ENCODE measurements at regions not wholly inside any gene's neighbourhood (a gene's known extent, or its start where the extent isn't known, plus 50 kb on each side); places are given as distances from the start of the nearest gene placed in this dataset.
"Not testable (repeated sequence)": the region's sequence is repeated elsewhere in the genome, so short reads cannot be mapped to it uniquely, and the experiment has no call there.

- no peaks in the 10 kb centered on the region for H3K4me1 Mint-ChIP-seq
- H3K27ac Mint-ChIP-seq = no peak overlapping the region
- no peak for ATAC-seq
- no peak overlapping the region for H3K4me3 Mint-ChIP-seq
- ChIA-PET POLR2A (no interaction called here), CTCF (no interaction called here)
- intact Hi-C loops (cut with DNase I, micrococcal nuclease) = no loop called here
- H3K9me3 Mint-ChIP-seq (ENCODE audit: low read depth) = no peaks in the 10 kb centered on the region
- H3K36me3 Mint-ChIP-seq (ENCODE audit: low read depth) = no peaks in the 10 kb centered on the region
- peaks cover 7% of the 10 kb centered on the region for H3K27me3 Mint-ChIP-seq
- DNase-seq = no peak
Measured at GRCh38 chr7:113030489-113030888, 56.1 kb downstream of the GPR85 start.

- no peaks in the 10 kb centered on the region for H3K4me1 Mint-ChIP-seq
- H3K27ac Mint-ChIP-seq = no peak overlapping the region
- ATAC-seq (no peak), DNase-seq (no peak)
- H3K36me3 Mint-ChIP-seq (ENCODE audit: low read depth) = no peaks in the 10 kb centered on the region
- peaks cover 2% of the 10 kb centered on the region for H3K9me3 Mint-ChIP-seq (ENCODE audit: low read depth)
- no peak overlapping the region for H3K4me3 Mint-ChIP-seq
- ChIA-PET POLR2A (no interaction called here), CTCF (no interaction called here)
- peaks cover 11% of the 10 kb centered on the region for H3K27me3 Mint-ChIP-seq
- intact Hi-C loops (cut with DNase I, micrococcal nuclease) = no loop called here
Measured at GRCh38 chr7:113026941-113027340, 59.7 kb downstream of the GPR85 start.

- H3K4me1 Mint-ChIP-seq; POLR2A ChIA-PET; H3K4me3 Mint-ChIP-seq; ATAC-seq; H3K27ac Mint-ChIP-seq; DNase-seq; H3K9me3 Mint-ChIP-seq (ENCODE audit: low read depth); H3K36me3 Mint-ChIP-seq (ENCODE audit: low read depth); H3K27me3 Mint-ChIP-seq: not testable (repeated sequence)
- CTCF ChIA-PET = interaction anchor here (0.6 kb wide), 1 partner anchor 11 kb away, joined by 3 read pairs; no protein-coding TSS in a partner anchor
- intact Hi-C loops (cut with DNase I, micrococcal nuclease) = loop anchor here in 1 of 2 experiments (5.0 kb wide), 2 partner anchors 270 to 405 kb away; no protein-coding TSS in a partner anchor
Measured at GRCh38 chr7:113017144-113017857, 69.3 kb downstream of the GPR85 start.

GRCh38 chr7:113015034-113015645, 71.5 kb downstream of the GPR85 start:
- ATAC-seq (no peak), DNase-seq (no peak)
- ChIA-PET CTCF (no interaction called here), POLR2A (no interaction called here)
- no peaks in the 10 kb centered on the region for H3K27me3 Mint-ChIP-seq
- peaks cover 6% of the 10 kb centered on the region for H3K9me3 Mint-ChIP-seq (ENCODE audit: low read depth)
- intact Hi-C loops (cut with DNase I, micrococcal nuclease) = loop anchor here in 1 of 2 experiments (5.0 kb wide), 2 partner anchors 272 to 407 kb away; no protein-coding TSS in a partner anchor
- H3K4me3 Mint-ChIP-seq = no peak overlapping the region
- H3K27ac Mint-ChIP-seq = no peak overlapping the region
- H3K4me1 Mint-ChIP-seq = no peaks in the 10 kb centered on the region
- no peaks in the 10 kb centered on the region for H3K36me3 Mint-ChIP-seq (ENCODE audit: low read depth)

GRCh38 chr7:113013761-113014449, 72.7 kb downstream of the GPR85 start:
- CTCF ChIA-PET = interaction anchor here (1.0 kb wide), 1 partner anchor 13 kb away, joined by 3 read pairs; no protein-coding TSS in a partner anchor
- no peaks in the 10 kb centered on the region for H3K36me3 Mint-ChIP-seq (ENCODE audit: low read depth)
- ATAC-seq (no peak), DNase-seq (no peak)
- peaks cover 5% of the 10 kb centered on the region for H3K27me3 Mint-ChIP-seq
- no peak overlapping the region for H3K27ac Mint-ChIP-seq
- POLR2A ChIA-PET = no interaction called here
- intact Hi-C loops (cut with DNase I, micrococcal nuclease) = no loop called here
- H3K9me3 Mint-ChIP-seq (ENCODE audit: low read depth) = peaks cover 6% of the 10 kb centered on the region
- no peaks in the 10 kb centered on the region for H3K4me1 Mint-ChIP-seq
- H3K4me3 Mint-ChIP-seq = no peak overlapping the region

- intact Hi-C loops (cut with DNase I, micrococcal nuclease); H3K27me3 Mint-ChIP-seq; H3K27ac Mint-ChIP-seq; H3K4me3 Mint-ChIP-seq; H3K4me1 Mint-ChIP-seq; H3K9me3 Mint-ChIP-seq (ENCODE audit: low read depth); ATAC-seq; POLR2A ChIA-PET; DNase-seq; H3K36me3 Mint-ChIP-seq (ENCODE audit: low read depth): not testable (repeated sequence)
- CTCF ChIA-PET = interaction anchor here (1.0 to 1.1 kb wide), 2 partner anchors 12 to 50 kb away, joined by 3 read pairs; no protein-coding TSS in a partner anchor
Measured at GRCh38 chr7:113012862-113013261, 73.8 kb downstream of the GPR85 start.

GRCh38 chr7:113010377-113010776, 76.2 kb downstream of the GPR85 start:
- DNase-seq = no peak
- Mint-ChIP-seq H3K9me3 (ENCODE audit: low read depth) (peaks cover 6% of the 10 kb centered on the region), H3K27ac (no peak overlapping the region), H3K27me3 (peaks cover 8% of the 10 kb centered on the region), H3K4me3 (no peak overlapping the region), H3K4me1 (no peaks in the 10 kb centered on the region), H3K36me3 (ENCODE audit: low read depth) (no peaks in the 10 kb centered on the region)
- ChIA-PET CTCF (no interaction called here), POLR2A (no interaction called here)
- intact Hi-C loops (cut with DNase I, micrococcal nuclease) = no loop called here
- ATAC-seq = no peak

GRCh38 chr7:113008755-113009154, 77.9 kb downstream of the GPR85 start:
- ATAC-seq = no peak

GRCh38 chr7:113004726-113005454, 81.7 kb downstream of the GPR85 start:
- no peak overlapping the region for H3K4me3 Mint-ChIP-seq
- ChIA-PET CTCF (no interaction called here), POLR2A (no interaction called here)
- H3K27me3 Mint-ChIP-seq = peaks cover 13% of the 10 kb centered on the region
- intact Hi-C loops (cut with DNase I, micrococcal nuclease) = no loop called here
- H3K4me1 Mint-ChIP-seq = peaks cover 5% of the 10 kb centered on the region
- H3K9me3 Mint-ChIP-seq (ENCODE audit: low read depth) = no peaks in the 10 kb centered on the region
- no peaks in the 10 kb centered on the region for H3K36me3 Mint-ChIP-seq (ENCODE audit: low read depth)
- ATAC-seq (peak; percentile 36), DNase-seq (no peak)
- H3K27ac Mint-ChIP-seq = peak overlapping the region; percentile 28

More at GRCh38 chr7:113008755-113009154, 77.9 kb downstream of the GPR85 start:
- peaks cover 5% of the 10 kb centered on the region for H3K4me1 Mint-ChIP-seq
- H3K9me3 Mint-ChIP-seq (ENCODE audit: low read depth) = peaks cover 6% of the 10 kb centered on the region
- intact Hi-C loops (cut with DNase I, micrococcal nuclease) = no loop called here
- H3K27ac Mint-ChIP-seq = no peak overlapping the region
- POLR2A ChIA-PET = no interaction called here
- H3K36me3 Mint-ChIP-seq (ENCODE audit: low read depth) = no peaks in the 10 kb centered on the region
- CTCF ChIA-PET = interaction anchor here (1.0 kb wide), 1 partner anchor 17 kb away, joined by 4 read pairs; no protein-coding TSS in a partner anchor
- no peak overlapping the region for H3K4me3 Mint-ChIP-seq
- peaks cover 10% of the 10 kb centered on the region for H3K27me3 Mint-ChIP-seq
- no peak for DNase-seq

- H3K9me3 Mint-ChIP-seq (ENCODE audit: low read depth) = no peaks in the 10 kb centered on the region
- ChIA-PET CTCF (interaction anchor here (0.7 kb wide), 1 partner anchor 13 kb away, joined by 3 read pairs; no protein-coding TSS in a partner anchor), POLR2A (no interaction called here)
- DNase-seq = no peak
- no peak overlapping the region for H3K4me3 Mint-ChIP-seq
- intact Hi-C loops (cut with DNase I, micrococcal nuclease) = no loop called here
- H3K36me3 Mint-ChIP-seq (ENCODE audit: low read depth) = no peaks in the 10 kb centered on the region
- no peak overlapping the region for H3K27ac Mint-ChIP-seq
- peaks cover 5% of the 10 kb centered on the region for H3K4me1 Mint-ChIP-seq
- ATAC-seq = no peak
- peaks cover 7% of the 10 kb centered on the region for H3K27me3 Mint-ChIP-seq
Measured at GRCh38 chr7:113000316-113001020, 86.2 kb downstream of the GPR85 start.

GRCh38 chr7:112997831-112998230, 88.8 kb downstream of the GPR85 start:
- no peaks in the 10 kb centered on the region for H3K36me3 Mint-ChIP-seq (ENCODE audit: low read depth)
- H3K4me3 Mint-ChIP-seq = no peak overlapping the region
- intact Hi-C loops (cut with DNase I, micrococcal nuclease) = no loop called here
- no peak overlapping the region for H3K27ac Mint-ChIP-seq
- ChIA-PET CTCF (interaction anchor here (0.5 to 0.6 kb wide), 2 partner anchors 219 to 1142 kb away, joined by 3 read pairs; no protein-coding TSS in a partner anchor), POLR2A (no interaction called here)
- H3K9me3 Mint-ChIP-seq (ENCODE audit: low read depth) = no peaks in the 10 kb centered on the region
- peaks cover 7% of the 10 kb centered on the region for H3K27me3 Mint-ChIP-seq
- ATAC-seq (no peak), DNase-seq (no peak)
- H3K4me1 Mint-ChIP-seq = no peaks in the 10 kb centered on the region
